GM10266 (cell line): ENCODE measurements at regions not wholly inside any gene's neighbourhood (a gene's known extent, or its start where the extent isn't known, plus 50 kb on each side); places are given as distances from the start of the nearest gene placed in this dataset.

Experiments
- DNase-seq: peaks from one replicate; pipeline ENCODE4 v3.0.0; 2012; ENCODE audit errors: extremely low spot score
- TF ChIP-seq, protein P1 (sequence below): IDR thresholded peaks from 2 replicates; pipeline ENCODE4 v1.5.1; 2012; ENCODE audit warnings: mild to moderate bottlenecking, low read depth; ENCODE audit not compliant: control insufficient read depth, insufficient read depth; ENCODE audit errors: missing control alignments

DNA sequence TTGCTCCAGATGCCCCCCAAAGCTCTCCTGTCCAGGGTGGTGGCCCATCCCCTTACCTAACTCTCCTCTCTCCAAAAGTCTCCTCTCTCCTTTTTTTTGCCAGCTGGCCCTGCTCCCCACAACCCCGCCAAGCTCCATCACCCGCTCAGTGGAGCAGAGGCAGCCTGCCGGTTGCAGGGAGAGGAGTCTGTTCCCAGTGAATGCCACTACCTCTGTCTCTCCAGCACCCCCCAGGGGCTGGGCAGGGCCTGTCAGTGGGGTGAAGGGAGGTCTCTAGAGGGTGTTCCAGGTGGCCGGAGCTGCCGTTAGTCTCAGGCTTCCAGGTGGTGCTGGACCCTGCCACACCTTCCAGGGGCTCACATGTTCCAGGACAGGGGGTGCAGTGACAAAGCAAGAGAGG is 387.0 kb downstream of the CTTN start:
- TF ChIP-seq, protein P1, sequence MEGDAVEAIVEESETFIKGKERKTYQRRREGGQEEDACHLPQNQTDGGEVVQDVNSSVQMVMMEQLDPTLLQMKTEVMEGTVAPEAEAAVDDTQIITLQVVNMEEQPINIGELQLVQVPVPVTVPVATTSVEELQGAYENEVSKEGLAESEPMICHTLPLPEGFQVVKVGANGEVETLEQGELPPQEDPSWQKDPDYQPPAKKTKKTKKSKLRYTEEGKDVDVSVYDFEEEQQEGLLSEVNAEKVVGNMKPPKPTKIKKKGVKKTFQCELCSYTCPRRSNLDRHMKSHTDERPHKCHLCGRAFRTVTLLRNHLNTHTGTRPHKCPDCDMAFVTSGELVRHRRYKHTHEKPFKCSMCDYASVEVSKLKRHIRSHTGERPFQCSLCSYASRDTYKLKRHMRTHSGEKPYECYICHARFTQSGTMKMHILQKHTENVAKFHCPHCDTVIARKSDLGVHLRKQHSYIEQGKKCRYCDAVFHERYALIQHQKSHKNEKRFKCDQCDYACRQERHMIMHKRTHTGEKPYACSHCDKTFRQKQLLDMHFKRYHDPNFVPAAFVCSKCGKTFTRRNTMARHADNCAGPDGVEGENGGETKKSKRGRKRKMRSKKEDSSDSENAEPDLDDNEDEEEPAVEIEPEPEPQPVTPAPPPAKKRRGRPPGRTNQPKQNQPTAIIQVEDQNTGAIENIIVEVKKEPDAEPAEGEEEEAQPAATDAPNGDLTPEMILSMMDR, result no peak

DNA sequence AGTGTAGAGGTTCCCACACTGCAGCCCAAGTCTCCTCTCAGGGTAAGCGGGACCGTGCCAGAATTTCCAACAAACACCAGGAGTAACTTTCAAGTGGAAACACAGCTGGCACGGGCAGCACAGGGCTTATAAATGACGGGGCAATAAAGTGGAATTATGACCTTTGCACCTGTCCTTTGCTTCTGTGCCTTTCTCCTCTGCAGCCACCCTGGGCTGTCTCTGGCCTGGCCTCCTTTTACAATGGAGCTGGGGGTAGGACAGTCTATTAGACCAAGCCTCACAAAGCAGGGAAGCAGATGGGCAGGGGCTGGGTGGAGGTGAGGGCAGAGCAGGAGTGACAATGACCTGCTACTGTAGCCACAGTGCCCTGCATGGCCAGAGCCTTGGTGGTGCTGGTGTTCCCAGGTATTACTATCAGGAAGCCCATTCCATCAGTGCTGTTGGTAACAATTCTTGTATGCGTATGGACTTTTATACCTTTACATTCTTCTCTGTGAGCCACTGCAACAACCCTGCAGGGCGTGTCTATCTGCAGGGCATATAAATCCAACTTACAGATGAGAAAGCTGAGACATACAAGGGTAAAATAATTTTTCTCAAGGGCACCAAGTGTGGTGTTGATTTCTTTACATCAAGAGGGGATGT is 387.8 kb downstream of the CTTN start:
- TF ChIP-seq, protein P1, result no peak
- DNase-seq, result no peak

More for the DNA sequence above, 387.0 kb downstream of the CTTN start:
- no peak for DNase-seq

DNA sequence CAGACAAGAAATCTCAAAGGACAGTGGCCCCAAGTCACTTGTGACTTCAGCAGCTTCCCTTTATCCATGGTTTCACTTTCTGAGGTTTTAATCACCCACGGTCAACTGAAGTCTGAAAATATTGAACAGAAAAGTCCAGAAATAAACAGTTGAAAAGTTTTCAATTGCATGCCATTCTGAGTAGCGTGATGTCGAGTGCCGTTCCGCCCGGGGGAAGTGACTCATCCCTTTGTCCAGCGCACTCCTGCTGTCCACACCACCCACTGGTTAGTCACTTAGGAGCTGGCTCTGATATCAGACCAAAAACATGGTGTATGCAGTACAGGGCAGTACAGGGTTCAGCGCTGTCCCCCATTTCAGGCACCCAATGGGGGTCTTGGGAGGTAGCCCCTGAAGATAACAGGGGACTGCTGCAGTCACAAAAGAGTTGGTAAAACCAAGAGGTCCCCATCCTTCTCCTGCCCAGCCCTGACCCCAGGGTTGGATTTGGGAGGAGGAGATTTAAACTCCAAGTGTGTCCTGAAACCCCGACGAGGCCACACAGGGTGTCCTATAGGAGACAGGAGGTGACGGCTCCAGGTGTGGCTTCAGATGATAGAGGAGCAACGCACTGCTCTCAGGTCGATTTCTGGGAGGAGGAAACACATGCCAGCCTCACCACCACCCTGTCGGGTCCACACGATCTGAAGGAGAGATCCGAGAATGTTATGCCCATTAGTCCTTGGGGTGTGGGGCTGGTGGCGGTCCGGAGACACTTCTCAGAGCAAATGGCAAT is 390.1 kb downstream of the CTTN start:
- DNase-seq, result no peak
- TF ChIP-seq, protein P1, result no peak

DNA sequence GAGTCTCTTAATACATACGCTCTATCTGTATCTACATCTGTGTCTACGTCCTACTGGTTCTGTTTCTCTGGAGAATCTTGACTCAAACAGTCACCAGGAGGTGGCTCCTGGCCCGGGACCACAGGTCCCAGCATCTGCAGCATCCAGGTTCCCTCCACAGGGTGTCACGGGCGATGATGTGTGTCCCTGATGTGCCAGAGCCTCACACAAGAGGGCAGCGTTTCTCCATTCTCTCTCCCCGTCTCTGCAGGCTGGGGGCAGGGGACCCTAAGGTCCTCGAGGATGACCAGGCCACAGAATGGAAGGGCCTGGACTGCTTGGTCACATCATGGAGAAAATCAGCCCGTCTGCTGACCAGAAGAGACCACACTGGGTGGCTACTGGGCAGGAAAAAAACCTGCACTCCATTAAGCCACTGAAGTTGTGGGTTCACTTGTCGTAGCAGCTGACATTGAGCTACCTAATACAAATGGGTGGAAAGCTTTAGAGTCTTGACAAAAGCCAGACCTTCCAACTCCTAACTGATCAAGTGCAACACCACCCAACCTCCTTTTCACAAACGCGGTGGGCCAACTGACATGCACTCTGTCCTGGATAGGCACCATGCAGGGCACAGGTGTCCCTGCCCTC is 392.5 kb downstream of the CTTN start:
- no peak for DNase-seq

DNA sequence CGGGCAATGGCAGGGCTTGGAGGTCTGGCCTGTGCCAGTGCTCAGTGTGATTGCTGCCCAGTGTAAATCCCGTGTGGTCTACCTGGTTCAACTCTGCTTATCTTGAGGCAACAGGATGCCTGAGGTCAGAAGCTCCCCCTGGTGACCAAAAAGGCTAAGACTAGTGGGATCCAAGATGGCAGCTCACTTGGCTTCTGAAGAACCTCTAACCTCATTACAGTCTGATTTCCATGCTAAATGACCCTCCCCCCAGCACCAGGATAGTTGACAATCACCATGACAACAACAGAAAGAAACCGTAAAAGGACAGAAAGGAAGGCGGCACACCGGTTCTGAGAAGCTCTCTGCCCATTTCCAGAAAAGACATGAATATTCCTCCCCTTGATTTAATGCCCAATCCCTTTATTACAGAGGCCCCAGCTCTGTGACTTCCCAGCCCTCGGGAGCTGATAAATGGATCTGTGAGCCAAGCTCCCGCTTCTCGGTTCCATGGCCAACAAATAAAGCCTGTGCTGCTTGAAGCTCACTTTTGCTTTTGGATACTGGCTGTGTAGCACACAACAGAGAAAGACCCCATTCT is 398.4 kb downstream of the CTTN start:
- TF ChIP-seq, protein P1, result no peak
- no peak for DNase-seq

More for the DNA sequence above, 392.5 kb downstream of the CTTN start:
- TF ChIP-seq, protein P1, result no peak

DNA sequence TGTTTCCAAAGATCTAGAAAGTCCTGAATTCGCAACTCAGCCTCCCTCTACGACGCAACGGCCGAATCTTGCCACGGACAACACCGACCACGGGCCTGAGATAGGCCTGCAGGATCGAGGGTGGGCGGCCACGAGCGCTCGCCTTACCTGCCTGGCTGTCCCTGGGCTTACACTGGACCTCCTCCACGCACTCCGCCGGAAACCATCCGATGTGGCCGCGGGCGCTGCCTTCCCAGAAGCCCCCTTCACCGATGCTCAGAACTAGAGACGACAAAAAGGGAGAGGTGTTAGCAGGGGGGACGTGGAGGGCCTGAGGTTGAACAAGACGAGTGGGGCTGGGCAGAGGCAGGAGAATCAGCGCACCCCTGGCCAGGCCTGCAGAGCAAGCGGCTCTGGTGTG is 400.0 kb downstream of the CTTN start:
- DNase-seq, result no peak
- TF ChIP-seq, protein P1, result no peak

DNA sequence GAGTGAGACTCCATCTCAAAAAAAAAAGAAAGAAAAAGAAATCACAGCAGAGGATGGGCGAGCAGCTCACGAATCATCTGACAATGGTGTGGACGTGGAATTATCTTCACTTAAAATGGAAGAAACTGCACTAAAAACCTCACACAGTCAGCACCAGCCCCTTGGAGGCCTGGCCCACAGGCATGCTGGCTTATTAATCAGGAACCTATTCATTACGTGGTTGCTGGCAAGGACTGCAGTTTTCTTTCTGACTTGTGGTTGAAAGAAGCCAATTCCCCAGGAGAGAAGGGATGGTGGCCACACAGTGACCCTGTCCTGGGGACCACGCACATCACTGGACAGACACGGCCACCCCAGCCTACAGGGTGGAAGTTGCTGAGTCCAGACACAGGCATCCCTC is 401.1 kb downstream of the CTTN start:
- TF ChIP-seq, protein P1, result no peak
- no peak for DNase-seq
